ENCODE measurements at regions not wholly inside any gene's neighbourhood (a gene's known extent, or its start where the extent isn't known, plus 50 kb on each side); places are given as distances from the start of the nearest gene placed in this dataset.

- FAIRE-seq, result no peak
- Histone ChIP-seq H3K36me3 (ENCODE audit: control insufficient read depth, insufficient read depth, low read length) (no peaks in the 10 kb centered on the region), H3K27me3 (ENCODE audit: control insufficient read depth, insufficient read depth, low read length) (no peaks in the 10 kb centered on the region), H3K4me3 (ENCODE audit: low read depth, low read length) (no peak overlapping the region)
- no peak for TF ChIP-seq CTCF (IDR thresholded peaks at IDR 0.05; ENCODE audit: insufficient read depth, low read length, severe bottlenecking)
- no peak for DNase-seq (ENCODE audit: low read depth)
Measured at GRCh38 chr20:60968853-60969720, 283.0 kb upstream of the CDH4 start.

DNA sequence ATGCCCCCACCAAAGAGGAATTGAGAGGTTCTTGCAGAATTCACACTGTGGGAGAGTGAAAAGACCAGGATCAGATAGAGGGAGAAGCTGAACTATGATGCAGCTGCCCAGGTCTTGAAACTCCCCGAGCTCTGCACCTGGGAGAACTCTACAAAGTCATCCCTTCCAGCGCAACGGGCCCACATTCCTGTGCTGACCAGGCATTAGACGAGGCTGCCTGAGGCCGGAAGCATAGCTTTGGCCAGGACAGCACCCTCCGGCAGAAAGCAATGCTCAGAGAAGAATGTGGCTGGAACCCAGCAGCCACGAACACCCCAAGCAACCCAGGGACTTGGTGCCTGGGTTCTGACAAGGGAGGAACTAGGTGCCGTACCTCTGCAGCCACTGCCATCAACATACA is 281.5 kb upstream of the CDH4 start:
- no peak overlapping the region for H3K4me3 ChIP-seq (ENCODE audit: low read depth, low read length)
- FAIRE-seq, result no peak
- no peak for DNase-seq (ENCODE audit: low read depth)
- H3K27me3 ChIP-seq (ENCODE audit: control insufficient read depth, insufficient read depth, low read length), result no peaks in the 10 kb centered on the region
- no peak for TF ChIP-seq CTCF (IDR thresholded peaks at IDR 0.05; ENCODE audit: insufficient read depth, low read length, severe bottlenecking)
- H3K36me3 ChIP-seq (ENCODE audit: control insufficient read depth, insufficient read depth, low read length), result no peaks in the 10 kb centered on the region

GRCh38 chr20:60974022-60974421 is 278.0 kb upstream of the CDH4 start:
- no peaks in the 10 kb centered on the region for H3K27me3 ChIP-seq (ENCODE audit: control insufficient read depth, insufficient read depth, low read length)
- H3K4me3 ChIP-seq (ENCODE audit: low read depth, low read length), result no peak overlapping the region
- TF ChIP-seq CTCF (IDR thresholded peaks at IDR 0.05; ENCODE audit: insufficient read depth, low read length, severe bottlenecking), result no peak
- H3K36me3 ChIP-seq (ENCODE audit: control insufficient read depth, insufficient read depth, low read length), result no peaks in the 10 kb centered on the region
- FAIRE-seq (no peak), DNase-seq (ENCODE audit: low read depth) (no peak)

- H3K27me3 ChIP-seq (ENCODE audit: control insufficient read depth, insufficient read depth, low read length), result no peaks in the 10 kb centered on the region
- no peaks in the 10 kb centered on the region for H3K36me3 ChIP-seq (ENCODE audit: control insufficient read depth, insufficient read depth, low read length)
- TF ChIP-seq CTCF (IDR thresholded peaks at IDR 0.05; ENCODE audit: insufficient read depth, low read length, severe bottlenecking), result no peak
- no peak for DNase-seq (ENCODE audit: low read depth)
- no peak overlapping the region for H3K4me3 ChIP-seq (ENCODE audit: low read depth, low read length)
- FAIRE-seq, result no peak
Measured at GRCh38 chr20:60974441-60974945, 277.6 kb upstream of the CDH4 start.

GRCh38 chr20:60976139-60976538 is 275.9 kb upstream of the CDH4 start:
- DNase-seq (ENCODE audit: low read depth) (no peak), FAIRE-seq (no peak)
- no peak for TF ChIP-seq CTCF (IDR thresholded peaks at IDR 0.05; ENCODE audit: insufficient read depth, low read length, severe bottlenecking)
- no peaks in the 10 kb centered on the region for H3K36me3 ChIP-seq (ENCODE audit: control insufficient read depth, insufficient read depth, low read length)
- no peak overlapping the region for H3K4me3 ChIP-seq (ENCODE audit: low read depth, low read length)
- H3K27me3 ChIP-seq (ENCODE audit: control insufficient read depth, insufficient read depth, low read length), result no peaks in the 10 kb centered on the region
